Sigmoid colon (tissue), 6 donors: ENCODE measurements at regions not wholly inside any gene's neighbourhood (a gene's known extent, or its start where the extent isn't known, plus 50 kb on each side); places are given as distances from the start of the nearest gene placed in this dataset.

Experiments
- DNase-seq: peaks from one replicate; pipeline ENCODE4 v3.0.0-alpha.2; 2019
- H3K27ac ChIP-seq, 4 donors: fragments of 200-600 bp; sonication (generic); one replicate each; pipeline ENCODE4 v1.5.1; 2016 to 2019; ENCODE audit warnings: mild to moderate bottlenecking in 1 of 4
- H3K27me3 ChIP-seq, 3 donors: fragments of 200-600 bp; sonication (generic); one replicate each; pipeline ENCODE4 v1.5.1; 2019; ENCODE audit warnings: mild to moderate bottlenecking in 1 of 3
- H3K36me3 ChIP-seq, 4 donors: fragments of 200-600 bp; sonication (generic); one replicate each; pipeline ENCODE4 v1.5.1; 2016 to 2019
- H3K4me1 ChIP-seq, 4 donors: fragments of 200-600 bp; sonication (generic); one replicate each; pipeline ENCODE4 v1.5.1; 2017 to 2019
- H3K4me3 ChIP-seq, 4 donors: fragments of 200-600 bp; sonication (generic); one replicate each; pipeline ENCODE4 v1.5.1; 2017 to 2019; ENCODE audit warnings: mild to moderate bottlenecking in 2 of 4, moderate library complexity in 1 of 4
- H3K9me3 ChIP-seq, 4 donors: fragments of 200-600 bp in 3 of 4; sonication (generic) in 3 of 4; one replicate each; pipeline versions ENCODE4 v1.5.1 to v1.6.1; 2013 to 2019
- EP300 ChIP-seq, 4 donors: sonication (generic); formaldehyde crosslinking; IDR thresholded peaks; one replicate each; pipeline ENCODE4 v1.6.1; 2017; ENCODE audit warnings: antibody characterized with exemption in 4 of 4
- POLR2A ChIP-seq, 2 donors: fragments of 450-650 bp; IDR thresholded peaks; one replicate each; pipeline ENCODE4 v1.6.1; 2016; ENCODE audit warnings: antibody characterized with exemption in 2 of 2, mild to moderate bottlenecking in 2 of 2, moderate library complexity in 2 of 2
- POLR2AphosphoS5 ChIP-seq, 4 donors: sonication (generic); formaldehyde crosslinking; IDR thresholded peaks; one replicate each; pipeline ENCODE4 v1.6.1; 2017; ENCODE audit warnings: antibody characterized with exemption in 4 of 4
- WGBS, 2 donors: extraction: QIAGEN DNeasy Blood & Tissue Kit; methylation state at CpG; one replicate each; pipeline ENCODE4 v1.1.7; 2013; 5-methylcytosine and 5-hydroxymethylcytosine counted together
- intact Hi-C: fragments of 100-400 bp; cut with DNase I; formaldehyde crosslinking; loops from one replicate; pipeline ENCODE4 v1.15.1; 2023
- TF ChIP-seq, protein P1 (sequence below), 4 experiments: fragments of 450-650 bp in 3 of 4; fragments of 200-600 bp in 1 of 4; IDR thresholded peaks; one replicate each; pipeline ENCODE4 v1.5.1; 2016 to 2019; ENCODE audit warnings: antibody characterized with exemption in 4 of 4, mild to moderate bottlenecking in 3 of 4, moderate library complexity in 2 of 4
- donor health status: healthy with polysubstance abuse.
- donor health status: healthy.

DNA sequence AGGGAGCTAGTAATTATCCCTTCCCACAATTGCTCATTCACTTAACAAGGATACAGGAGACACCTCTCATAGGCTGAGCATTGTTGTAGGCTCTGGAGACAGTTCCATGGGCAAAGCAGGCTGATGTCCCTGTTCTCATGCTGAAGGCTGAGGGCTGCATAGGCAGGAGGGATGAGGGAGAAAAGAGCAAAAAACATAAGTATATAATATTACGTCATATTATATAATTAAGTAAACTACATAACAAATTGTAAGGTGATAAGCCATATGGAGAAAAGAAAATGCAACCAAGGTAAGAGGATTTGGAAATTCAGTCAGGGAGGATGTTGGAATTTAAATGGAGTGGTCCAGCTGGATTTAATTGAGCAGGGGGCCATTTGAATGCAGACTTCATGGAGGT, 380.6 kb upstream of the ST6GAL2 start:
- H3K4me3 ChIP-seq: no peak overlapping the region
- H3K36me3 ChIP-seq: no peaks in the 10 kb centered on the region
- no peaks in the 10 kb centered on the region for H3K27me3 ChIP-seq
- H3K27ac ChIP-seq: no peak overlapping the region
- TF ChIP-seq EP300 (IDR thresholded peaks at IDR 0.05) (no peak), POLR2A (IDR thresholded peaks at IDR 0.05) (no peak), POLR2AphosphoS5 (IDR thresholded peaks at IDR 0.05) (no peak)
- TF ChIP-seq, protein P1, sequence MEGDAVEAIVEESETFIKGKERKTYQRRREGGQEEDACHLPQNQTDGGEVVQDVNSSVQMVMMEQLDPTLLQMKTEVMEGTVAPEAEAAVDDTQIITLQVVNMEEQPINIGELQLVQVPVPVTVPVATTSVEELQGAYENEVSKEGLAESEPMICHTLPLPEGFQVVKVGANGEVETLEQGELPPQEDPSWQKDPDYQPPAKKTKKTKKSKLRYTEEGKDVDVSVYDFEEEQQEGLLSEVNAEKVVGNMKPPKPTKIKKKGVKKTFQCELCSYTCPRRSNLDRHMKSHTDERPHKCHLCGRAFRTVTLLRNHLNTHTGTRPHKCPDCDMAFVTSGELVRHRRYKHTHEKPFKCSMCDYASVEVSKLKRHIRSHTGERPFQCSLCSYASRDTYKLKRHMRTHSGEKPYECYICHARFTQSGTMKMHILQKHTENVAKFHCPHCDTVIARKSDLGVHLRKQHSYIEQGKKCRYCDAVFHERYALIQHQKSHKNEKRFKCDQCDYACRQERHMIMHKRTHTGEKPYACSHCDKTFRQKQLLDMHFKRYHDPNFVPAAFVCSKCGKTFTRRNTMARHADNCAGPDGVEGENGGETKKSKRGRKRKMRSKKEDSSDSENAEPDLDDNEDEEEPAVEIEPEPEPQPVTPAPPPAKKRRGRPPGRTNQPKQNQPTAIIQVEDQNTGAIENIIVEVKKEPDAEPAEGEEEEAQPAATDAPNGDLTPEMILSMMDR (IDR thresholded peaks at IDR 0.05): no peak
- WGBS, 2 donors: 90 to 91% methylated on average over 1 of the region's 1 CpG
- DNase-seq: no peak
- H3K4me1 ChIP-seq: no peaks in the 10 kb centered on the region
- intact Hi-C loops: no loop called here
- H3K9me3 ChIP-seq: no peaks in the 10 kb centered on the region

DNA sequence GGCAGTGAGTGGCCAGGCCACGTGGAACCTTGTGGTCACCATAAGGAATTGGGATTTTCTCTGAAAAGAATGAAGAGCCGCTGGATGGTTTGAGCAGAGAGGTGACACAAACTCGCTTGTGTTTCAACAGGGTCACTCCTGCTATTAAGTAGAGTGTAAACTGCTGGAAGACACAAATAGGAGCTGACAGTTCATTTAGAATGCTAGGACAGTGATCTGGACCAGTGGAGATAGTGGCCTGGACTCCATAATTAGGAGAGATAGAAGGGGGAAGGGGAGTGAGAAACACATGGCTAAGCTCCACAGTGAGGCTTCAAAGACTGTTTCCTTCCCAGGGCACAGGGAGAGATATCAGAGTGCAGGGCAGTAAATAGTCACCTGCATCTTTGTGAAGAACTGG, 381.1 kb upstream of the ST6GAL2 start:
- no peak overlapping the region for H3K27ac ChIP-seq
- no peak overlapping the region for H3K4me3 ChIP-seq
- H3K4me1 ChIP-seq: no peaks in the 10 kb centered on the region
- no peak for DNase-seq
- no peaks in the 10 kb centered on the region for H3K9me3 ChIP-seq
- intact Hi-C loops: no loop called here
- WGBS, 2 donors: 72 to 80% methylated on average over 3 of the region's 3 CpGs
- no peaks in the 10 kb centered on the region for H3K36me3 ChIP-seq
- H3K27me3 ChIP-seq: no peaks in the 10 kb centered on the region
- TF ChIP-seq EP300 (IDR thresholded peaks at IDR 0.05) (no peak), POLR2AphosphoS5 (IDR thresholded peaks at IDR 0.05) (no peak)
- TF ChIP-seq, protein P1 (IDR thresholded peaks at IDR 0.05): no peak

DNA sequence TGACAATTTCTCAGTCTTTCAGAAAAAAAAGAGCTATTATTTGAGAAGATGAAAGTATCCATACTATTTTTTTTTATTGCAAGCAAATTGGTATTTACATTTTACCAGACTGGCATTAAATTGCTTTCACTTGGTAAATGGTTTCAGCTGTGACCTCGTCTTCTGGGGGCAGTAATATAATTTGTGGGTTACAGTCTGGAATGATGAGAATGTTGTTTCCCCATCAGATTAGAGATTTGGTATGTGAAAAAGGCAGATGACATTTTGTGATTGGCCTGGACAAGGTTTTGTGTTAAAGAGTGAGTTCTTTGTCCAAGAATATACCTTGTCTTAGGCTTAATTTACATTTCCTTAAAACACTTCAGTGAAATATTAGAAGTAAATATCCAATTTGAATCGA, 390.1 kb upstream of the ST6GAL2 start:
- H3K36me3 ChIP-seq: no peaks in the 10 kb centered on the region
- TF ChIP-seq, protein P1 (IDR thresholded peaks at IDR 0.05): no peak
- TF ChIP-seq EP300 (IDR thresholded peaks at IDR 0.05): no peak
- TF ChIP-seq POLR2AphosphoS5 (IDR thresholded peaks at IDR 0.05): no peak
- no peak for TF ChIP-seq POLR2A (IDR thresholded peaks at IDR 0.05)
- no peaks in the 10 kb centered on the region for H3K4me1 ChIP-seq
- no peak for DNase-seq
- no peaks in the 10 kb centered on the region for H3K9me3 ChIP-seq
- 51 to 59% methylated on average over 2 of the region's 2 CpGs for WGBS, 2 donors
- no peak overlapping the region for H3K4me3 ChIP-seq
- H3K27ac ChIP-seq: no peak overlapping the region
- no peaks in the 10 kb centered on the region for H3K27me3 ChIP-seq
- intact Hi-C loops: no loop called here

DNA sequence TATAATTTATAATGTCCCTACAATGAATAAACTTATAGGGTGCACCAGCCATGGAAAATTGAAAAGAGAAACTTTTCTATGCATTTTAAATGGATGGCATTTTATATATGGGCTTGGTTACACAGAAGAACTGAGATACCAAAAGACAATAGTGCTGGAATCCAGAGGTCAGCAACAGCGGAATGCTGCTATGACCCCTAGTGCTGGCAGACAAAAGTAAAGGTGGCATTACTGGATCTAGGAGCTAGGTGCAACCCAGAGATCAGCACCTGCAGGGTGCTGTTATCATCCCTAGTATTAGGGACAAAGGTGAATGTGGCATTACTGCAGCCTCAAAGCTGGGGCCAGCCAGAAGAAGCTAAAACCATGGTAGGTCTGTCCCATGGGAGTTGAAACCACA, 392.7 kb upstream of the ST6GAL2 start:
- H3K4me3 ChIP-seq: no peak overlapping the region
- no peak overlapping the region for H3K27ac ChIP-seq
- H3K36me3 ChIP-seq: no peaks in the 10 kb centered on the region
- DNase-seq: no peak
- no peak for TF ChIP-seq POLR2AphosphoS5 (IDR thresholded peaks at IDR 0.05)
- no peak for TF ChIP-seq POLR2A (IDR thresholded peaks at IDR 0.05)
- TF ChIP-seq EP300 (IDR thresholded peaks at IDR 0.05): no peak
- TF ChIP-seq, protein P1 (IDR thresholded peaks at IDR 0.05): no peak
- intact Hi-C loops: no loop called here
- no peaks in the 10 kb centered on the region for H3K27me3 ChIP-seq
- WGBS, 2 donors: 69 to 89% methylated on average over 1 of the region's 1 CpG
- no peaks in the 10 kb centered on the region for H3K9me3 ChIP-seq
- H3K4me1 ChIP-seq: no peaks in the 10 kb centered on the region

DNA sequence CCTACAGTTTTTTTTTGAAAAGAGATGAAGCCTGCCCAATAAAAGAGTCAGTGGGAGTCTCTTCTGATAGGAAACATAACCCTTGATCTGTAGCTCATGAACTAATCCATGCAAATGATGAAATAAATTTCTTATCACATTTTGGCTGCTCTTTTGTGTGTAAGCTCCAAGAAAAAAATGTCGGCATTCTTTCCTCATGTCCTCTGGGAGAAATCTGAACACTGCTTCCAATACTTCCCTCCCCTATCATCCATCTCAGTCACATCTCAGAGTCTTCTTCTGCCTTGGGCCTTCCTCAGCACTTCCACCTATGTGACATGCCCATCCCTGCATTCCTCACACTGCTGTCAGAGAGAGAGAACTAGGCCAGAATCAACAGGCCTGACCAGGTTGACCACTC, 395.7 kb upstream of the ST6GAL2 start:
- no peaks in the 10 kb centered on the region for H3K9me3 ChIP-seq
- 72 to 81% methylated on average over 1 of the region's 1 CpG for WGBS, 2 donors
- H3K27ac ChIP-seq: no peak overlapping the region
- H3K36me3 ChIP-seq: no peaks in the 10 kb centered on the region
- intact Hi-C loops: no loop called here
- TF ChIP-seq EP300 (IDR thresholded peaks at IDR 0.05): no peak
- no peak for TF ChIP-seq POLR2A (IDR thresholded peaks at IDR 0.05)
- TF ChIP-seq, protein P1 (IDR thresholded peaks at IDR 0.05): no peak
- TF ChIP-seq POLR2AphosphoS5 (IDR thresholded peaks at IDR 0.05): no peak
- H3K4me1 ChIP-seq: no peaks in the 10 kb centered on the region
- no peaks in the 10 kb centered on the region for H3K27me3 ChIP-seq
- H3K4me3 ChIP-seq: no peak overlapping the region
- no peak for DNase-seq
